Upper lobe of left lung (tissue), 6 donors: ENCODE measurements at regions not wholly inside any gene's neighbourhood (a gene's known extent, or its start where the extent isn't known, plus 50 kb on each side); places are given as distances from the start of the nearest gene placed in this dataset.

ENCODE experiments used
- ATAC-seq, 2 donors: fragments of 200-7000 bp; cut with Tn5 transposase; one replicate each; pipeline ENCODE4 v1.9.1; 2022; ENCODE audit warnings: mild to moderate bottlenecking in 2 of 2, moderate library complexity in 2 of 2; ENCODE audit not compliant: low FRiP score in 2 of 2
- DNase-seq, 2 donors: peaks; one replicate each; pipeline ENCODE4 v3.0.0-alpha.2; 2019 to 2020
- H3K27ac ChIP-seq, 4 donors: fragments of 200-600 bp; sonication (generic); one replicate each; pipeline ENCODE4 v1.5.1; 2016 to 2019
- H3K27me3 ChIP-seq, 4 donors: fragments of 200-600 bp; sonication (generic); one replicate each; pipeline ENCODE4 v1.5.1; 2017 to 2019
- H3K36me3 ChIP-seq, 4 donors: fragments of 200-600 bp; sonication (generic); one replicate each; pipeline ENCODE4 v1.5.1; 2016 to 2019
- H3K4me1 ChIP-seq, 4 donors: fragments of 200-600 bp; sonication (generic); one replicate each; pipeline ENCODE4 v1.5.1; 2018 to 2019
- H3K4me3 ChIP-seq, 4 donors: fragments of 200-600 bp; sonication (generic); one replicate each; pipeline ENCODE4 v1.5.1; 2017 to 2019; ENCODE audit warnings: mild to moderate bottlenecking in 2 of 4, moderate library complexity in 1 of 4
- H3K9me3 ChIP-seq, 4 donors: fragments of 200-600 bp; sonication (generic); one replicate each; pipeline ENCODE4 v1.5.1; 2018 to 2019
- EP300 ChIP-seq, 4 donors: sonication (generic); formaldehyde crosslinking; IDR thresholded peaks; one replicate each; pipeline ENCODE4 v1.5.1; 2017; ENCODE audit warnings: antibody characterized with exemption in 4 of 4, control low read depth in 2 of 4
- POLR2A ChIP-seq, 4 donors: fragments of 450-650 bp; IDR thresholded peaks; one replicate each; pipeline ENCODE4 v1.5.1; 2016 to 2017; ENCODE audit warnings: antibody characterized with exemption in 4 of 4, mild to moderate bottlenecking in 2 of 4
- POLR2AphosphoS5 ChIP-seq, 2 donors: sonication (generic); formaldehyde crosslinking; IDR thresholded peaks; one replicate each; pipeline ENCODE4 v1.5.1; 2017; ENCODE audit warnings: antibody characterized with exemption in 2 of 2
- WGBS, 2 donors: methylation state at CpG; one replicate each; pipeline ENCODE4 v1.1.5; 2017 to 2018; 5-methylcytosine and 5-hydroxymethylcytosine counted together
- TF ChIP-seq, protein P1 (sequence below), 6 experiments: fragments of 450-650 bp in 4 of 6; fragments of 200-600 bp in 2 of 6; sonication (generic) in 2 of 6; IDR thresholded peaks; one replicate each; pipeline ENCODE4 v1.5.1; 2016 to 2019; ENCODE audit warnings: antibody characterized with exemption in 6 of 6
- donor health status: DM: no; HTN: no; CAD: no; lungs with moderate emphysema.
- donor health status: DM: no; HTN: yes; CAD: no; lungs with severe emphysema.

DNA sequence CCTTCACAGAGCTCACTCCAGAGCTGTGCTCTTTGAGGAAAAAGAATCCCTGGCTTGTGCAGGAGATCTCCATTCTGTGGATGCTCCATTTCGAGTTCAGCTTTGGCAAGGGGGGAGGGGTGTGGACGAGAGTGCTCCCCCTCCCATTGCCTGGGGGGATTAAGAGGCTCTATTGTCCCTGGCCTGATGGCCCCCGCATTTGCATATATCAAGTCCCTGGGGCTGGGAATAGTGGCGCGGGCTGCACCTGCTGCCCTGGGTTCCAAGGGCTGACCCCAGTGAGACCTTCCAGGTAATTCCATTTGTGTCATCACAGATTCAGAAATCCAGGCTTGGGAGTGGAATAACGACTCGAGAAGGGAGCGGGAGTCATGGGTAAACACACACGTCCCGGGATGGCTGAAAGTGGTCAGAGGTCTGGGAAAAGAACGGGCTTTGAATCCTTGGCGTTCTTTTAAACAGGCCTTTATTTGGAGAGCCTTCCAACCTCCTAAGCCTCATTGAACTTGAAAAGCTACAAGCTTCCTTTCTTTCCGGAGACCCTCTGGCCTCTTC, 479.3 kb downstream of the HS3ST3B1 start:
- 70 to 71% methylated on average over 12 to 13 of the region's 13 CpGs for WGBS, 2 donors
- Histone ChIP-seq H3K27me3 (no peaks in the 10 kb centered on the region), H3K4me1 (no peaks in the 10 kb centered on the region), H3K4me3 (no peak overlapping the region), H3K27ac (no peak overlapping the region), H3K9me3 (no peaks in the 10 kb centered on the region), H3K36me3 (no peaks in the 10 kb centered on the region)
- no peak for ATAC-seq
- TF ChIP-seq EP300 (IDR thresholded peaks at IDR 0.05) (no peak), POLR2A (IDR thresholded peaks at IDR 0.05) (no peak), POLR2AphosphoS5 (IDR thresholded peaks at IDR 0.05) (no peak)
- TF ChIP-seq, protein P1, sequence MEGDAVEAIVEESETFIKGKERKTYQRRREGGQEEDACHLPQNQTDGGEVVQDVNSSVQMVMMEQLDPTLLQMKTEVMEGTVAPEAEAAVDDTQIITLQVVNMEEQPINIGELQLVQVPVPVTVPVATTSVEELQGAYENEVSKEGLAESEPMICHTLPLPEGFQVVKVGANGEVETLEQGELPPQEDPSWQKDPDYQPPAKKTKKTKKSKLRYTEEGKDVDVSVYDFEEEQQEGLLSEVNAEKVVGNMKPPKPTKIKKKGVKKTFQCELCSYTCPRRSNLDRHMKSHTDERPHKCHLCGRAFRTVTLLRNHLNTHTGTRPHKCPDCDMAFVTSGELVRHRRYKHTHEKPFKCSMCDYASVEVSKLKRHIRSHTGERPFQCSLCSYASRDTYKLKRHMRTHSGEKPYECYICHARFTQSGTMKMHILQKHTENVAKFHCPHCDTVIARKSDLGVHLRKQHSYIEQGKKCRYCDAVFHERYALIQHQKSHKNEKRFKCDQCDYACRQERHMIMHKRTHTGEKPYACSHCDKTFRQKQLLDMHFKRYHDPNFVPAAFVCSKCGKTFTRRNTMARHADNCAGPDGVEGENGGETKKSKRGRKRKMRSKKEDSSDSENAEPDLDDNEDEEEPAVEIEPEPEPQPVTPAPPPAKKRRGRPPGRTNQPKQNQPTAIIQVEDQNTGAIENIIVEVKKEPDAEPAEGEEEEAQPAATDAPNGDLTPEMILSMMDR (IDR thresholded peaks at IDR 0.05): no peak
- DNase-seq: peak in 1 of 2 donors; percentile 32

DNA sequence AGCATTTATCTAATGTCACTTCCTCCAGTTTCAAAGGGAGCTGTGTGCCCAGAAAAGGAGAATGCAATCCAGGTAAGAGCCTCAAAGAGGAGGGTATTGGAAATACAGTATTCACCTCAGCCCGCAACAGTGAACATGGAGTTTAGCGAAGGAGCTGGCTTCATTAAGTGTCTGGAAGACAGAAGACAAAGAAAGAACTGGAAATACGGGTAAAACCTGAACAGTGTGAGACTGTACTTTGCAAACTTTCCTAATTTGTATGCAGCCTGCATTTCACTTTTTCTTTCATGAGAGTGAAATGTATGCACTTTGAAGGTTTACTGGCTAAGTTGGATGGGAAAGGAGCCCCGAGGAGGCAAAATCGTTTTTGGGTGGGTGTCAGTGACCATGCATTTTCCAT, 478.4 kb downstream of the HS3ST3B1 start:
- Histone ChIP-seq H3K27ac (no peak overlapping the region), H3K36me3 (no peaks in the 10 kb centered on the region), H3K4me1 (no peaks in the 10 kb centered on the region), H3K9me3 (no peaks in the 10 kb centered on the region), H3K27me3 (no peaks in the 10 kb centered on the region), H3K4me3 (no peak overlapping the region)
- DNase-seq: no peak
- no peak for ATAC-seq
- no peak for TF ChIP-seq POLR2A (IDR thresholded peaks at IDR 0.05)
- TF ChIP-seq EP300 (IDR thresholded peaks at IDR 0.05): no peak
- TF ChIP-seq POLR2AphosphoS5 (IDR thresholded peaks at IDR 0.05): no peak
- TF ChIP-seq, protein P1 (IDR thresholded peaks at IDR 0.05): no peak
- 62 to 63% methylated on average over 5 of the region's 5 CpGs for WGBS, 2 donors

DNA sequence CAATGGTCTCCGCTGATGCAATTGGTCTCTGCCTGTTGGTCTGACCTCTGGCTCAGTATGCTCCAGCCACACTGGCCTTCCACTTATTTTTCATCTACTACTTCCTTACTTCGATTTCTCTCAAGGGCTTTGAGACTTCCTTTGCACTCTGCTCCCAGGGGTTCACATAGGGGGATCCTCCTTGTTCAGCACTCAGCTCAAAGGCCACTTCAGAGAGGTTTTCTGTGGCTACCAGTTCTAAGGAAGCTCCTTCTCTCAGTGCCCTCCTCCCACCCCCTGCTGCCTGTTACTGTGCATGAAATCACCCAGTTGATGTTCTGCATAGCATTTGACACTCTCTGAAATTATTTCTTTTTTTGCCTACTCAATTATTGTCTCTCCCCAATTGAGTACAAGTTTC, 476.4 kb downstream of the HS3ST3B1 start:
- ATAC-seq (no peak), DNase-seq (no peak)
- WGBS, 2 donors: 46 to 67% methylated on average over 2 of the region's 2 CpGs
- no peaks in the 10 kb centered on the region for H3K4me1 ChIP-seq
- H3K27me3 ChIP-seq: no peaks in the 10 kb centered on the region
- TF ChIP-seq, protein P1 (IDR thresholded peaks at IDR 0.05): no peak
- no peak for TF ChIP-seq EP300 (IDR thresholded peaks at IDR 0.05)
- no peaks in the 10 kb centered on the region for H3K36me3 ChIP-seq
- H3K4me3 ChIP-seq: no peak overlapping the region
- H3K9me3 ChIP-seq: no peaks in the 10 kb centered on the region
- no peak overlapping the region for H3K27ac ChIP-seq

DNA sequence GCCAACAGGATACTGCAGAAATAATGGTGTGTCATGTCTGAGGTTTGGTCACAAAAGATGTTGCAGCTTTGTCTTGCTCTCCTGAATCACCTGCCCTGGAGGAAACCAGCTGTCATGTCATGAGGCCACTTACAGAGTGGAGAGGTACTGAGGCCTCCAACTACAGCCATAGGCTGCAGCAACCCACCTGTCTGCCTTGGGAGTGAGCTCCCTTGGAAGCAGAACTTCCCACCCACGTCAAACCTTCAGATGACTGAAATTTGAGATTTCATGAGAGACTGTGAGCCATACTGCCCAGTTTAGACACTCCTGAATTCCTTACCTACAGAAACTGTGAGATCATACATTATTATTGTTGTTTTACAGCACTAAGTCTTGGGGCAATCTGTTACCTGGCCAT, 475.9 kb downstream of the HS3ST3B1 start:
- no peak overlapping the region for H3K27ac ChIP-seq
- no peaks in the 10 kb centered on the region for H3K9me3 ChIP-seq
- no peaks in the 10 kb centered on the region for H3K4me1 ChIP-seq
- H3K4me3 ChIP-seq: no peak overlapping the region
- no peaks in the 10 kb centered on the region for H3K27me3 ChIP-seq
- ATAC-seq (no peak), DNase-seq (no peak)
- no peaks in the 10 kb centered on the region for H3K36me3 ChIP-seq
- 50 to 74% methylated on average over 1 of the region's 1 CpG for WGBS, 2 donors
- TF ChIP-seq EP300 (IDR thresholded peaks at IDR 0.05) (no peak), POLR2A (IDR thresholded peaks at IDR 0.05) (no peak), POLR2AphosphoS5 (IDR thresholded peaks at IDR 0.05) (no peak)
- TF ChIP-seq, protein P1 (IDR thresholded peaks at IDR 0.05): no peak

DNA sequence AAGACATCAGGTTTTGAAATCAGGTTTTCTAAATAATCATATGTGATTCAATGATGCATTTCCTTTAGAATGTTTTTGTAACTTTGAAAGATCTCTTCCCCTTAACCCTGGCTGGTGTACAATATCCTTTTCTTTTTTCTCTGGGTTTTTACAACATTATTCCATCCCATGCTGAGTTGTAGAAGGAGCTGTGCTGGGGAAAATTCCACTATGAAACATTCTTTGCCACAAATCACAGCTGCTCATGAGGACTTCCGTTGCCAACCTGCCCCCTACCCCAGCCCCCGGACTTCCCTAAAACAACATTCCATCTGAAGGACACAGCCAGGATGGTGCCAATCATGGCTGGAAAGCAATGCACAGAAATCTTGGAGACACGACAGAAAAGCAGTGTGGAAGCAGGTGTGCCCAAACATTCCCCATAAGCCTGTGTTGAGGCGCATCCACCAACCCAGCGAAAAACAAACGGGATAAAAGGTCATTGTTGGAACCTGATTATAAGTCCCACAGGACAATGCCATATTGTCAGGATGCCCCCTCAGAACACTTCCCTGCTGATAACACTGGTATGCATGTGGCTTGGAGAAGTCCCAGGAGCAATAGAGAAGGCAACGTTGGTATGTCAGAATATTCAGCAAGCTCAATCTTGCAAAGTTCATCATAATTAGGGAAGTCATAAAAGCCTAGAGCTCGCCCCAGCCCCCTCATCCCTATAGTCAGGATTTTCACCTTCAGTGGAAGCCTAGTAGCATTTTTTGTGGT, 475.0 kb downstream of the HS3ST3B1 start:
- Histone ChIP-seq H3K9me3 (no peaks in the 10 kb centered on the region), H3K4me3 (no peak overlapping the region), H3K27me3 (no peaks in the 10 kb centered on the region), H3K27ac (no peak overlapping the region), H3K36me3 (no peaks in the 10 kb centered on the region), H3K4me1 (no peaks in the 10 kb centered on the region)
- ATAC-seq (no peak), DNase-seq (no peak)
- WGBS, 2 donors: 39 to 41% methylated on average over 8 of the region's 8 CpGs
- TF ChIP-seq, protein P1 (IDR thresholded peaks at IDR 0.05): no peak
- TF ChIP-seq EP300 (IDR thresholded peaks at IDR 0.05) (no peak), POLR2AphosphoS5 (IDR thresholded peaks at IDR 0.05) (no peak), POLR2A (IDR thresholded peaks at IDR 0.05) (no peak)
